Smooth muscle cell of the brain vasculature (primary cell): ENCODE measurements at regions not wholly inside any gene's neighbourhood (a gene's known extent, or its start where the extent isn't known, plus 50 kb on each side); places are given as distances from the start of the nearest gene placed in this dataset.

Source experiments
- DNase-seq: peaks from one replicate; pipeline ENCODE4 v3.0.0-alpha.2; 2012; ENCODE audit warnings: low read depth, low spot score

- no peak for DNase-seq
Observed at GRCh38 chr1:81073580-81073979, 727.2 kb upstream of the ADGRL2 start.

GRCh38 chr1:81071969-81072753 is 728.6 kb upstream of the ADGRL2 start:
- no peak for DNase-seq

GRCh38 chr1:81071072-81071858 is 729.5 kb upstream of the ADGRL2 start:
- no peak for DNase-seq

- no peak for DNase-seq
Observed at GRCh38 chr1:81069856-81070255, 730.9 kb upstream of the ADGRL2 start.

GRCh38 chr1:81068726-81069125 is 732.0 kb upstream of the ADGRL2 start:
- DNase-seq, result no peak

GRCh38 chr1:81053826-81054225 is 746.9 kb upstream of the ADGRL2 start:
- DNase-seq, result no peak

GRCh38 chr1:81052162-81052561 is 748.6 kb upstream of the ADGRL2 start:
- DNase-seq, result no peak

- DNase-seq, result no peak
Observed at GRCh38 chr1:81050390-81050789, 750.3 kb upstream of the ADGRL2 start.

GRCh38 chr1:81044708-81045107 is 756.0 kb upstream of the ADGRL2 start:
- DNase-seq, result no peak

GRCh38 chr1:81042225-81042624 is 758.5 kb upstream of the ADGRL2 start:
- no peak for DNase-seq

- no peak for DNase-seq
Observed at GRCh38 chr1:81034291-81034690, 766.4 kb upstream of the ADGRL2 start.

GRCh38 chr1:81032973-81033425 is 767.7 kb upstream of the ADGRL2 start:
- DNase-seq, result no peak

- DNase-seq, result no peak
Observed at GRCh38 chr1:81032374-81032773, 768.4 kb upstream of the ADGRL2 start.

GRCh38 chr1:81030441-81030840 is 770.3 kb upstream of the ADGRL2 start:
- DNase-seq, result no peak

- DNase-seq, result no peak
Observed at GRCh38 chr1:81029266-81029665, 771.5 kb upstream of the ADGRL2 start.

GRCh38 chr1:81023187-81023724 is 777.5 kb upstream of the ADGRL2 start:
- DNase-seq, result no peak

- DNase-seq, result no peak
Observed at GRCh38 chr1:81021134-81021533, 779.6 kb upstream of the ADGRL2 start.

- DNase-seq, result no peak
Observed at GRCh38 chr1:81020506-81020905, 780.2 kb upstream of the ADGRL2 start.

GRCh38 chr1:81010126-81010525 is 790.6 kb upstream of the ADGRL2 start:
- no peak for DNase-seq

- DNase-seq, result no peak
Observed at GRCh38 chr1:81008293-81008692, 792.4 kb upstream of the ADGRL2 start.

- no peak for DNase-seq
Observed at GRCh38 chr1:81007024-81007423, 793.7 kb upstream of the ADGRL2 start.

GRCh38 chr1:81006502-81006901 is 794.2 kb upstream of the ADGRL2 start:
- DNase-seq, result no peak

- no peak for DNase-seq
Observed at GRCh38 chr1:81004011-81004410, 796.7 kb upstream of the ADGRL2 start.
